H9 (cell line): ENCODE measurements at regions not wholly inside any gene's neighbourhood (a gene's known extent, or its start where the extent isn't known, plus 50 kb on each side); places are given as distances from the start of the nearest gene placed in this dataset.

ENCODE experiments used
- DNase-seq: peaks from one replicate; pipeline ENCODE4 v3.0.0-alpha.2; 2017
- H2AFZ ChIP-seq: one replicate; pipeline ENCODE4 v1.6.1; 2013; ENCODE audit warnings: mild to moderate bottlenecking, low read length, control low read depth, moderate library complexity
- H2AK5ac ChIP-seq: 2 replicates; pipeline ENCODE4 v1.6.1; 2013; ENCODE audit warnings: low read length, control low read depth, mixed read lengths; ENCODE audit not compliant: insufficient read length
- H2BK120ac ChIP-seq: one replicate; pipeline ENCODE4 v1.6.1; 2013; ENCODE audit warnings: low read depth, mild to moderate bottlenecking, low read length, control low read depth, inconsistent platforms; ENCODE audit not compliant: poor library complexity, severe bottlenecking
- H2BK12ac ChIP-seq: 2 replicates; pipeline ENCODE4 v1.6.1; 2013; ENCODE audit warnings: low read length, control low read depth, mixed read lengths, low read depth; ENCODE audit not compliant: insufficient read length
- H2BK15ac ChIP-seq: 2 replicates; pipeline ENCODE4 v1.6.1; 2013; ENCODE audit warnings: low read depth, low read length, control low read depth
- H2BK20ac ChIP-seq: one replicate; pipeline ENCODE4 v1.6.1; 2013; ENCODE audit warnings: low read depth, mild to moderate bottlenecking, low read length, control low read depth, inconsistent platforms; ENCODE audit not compliant: poor library complexity, severe bottlenecking
- H2BK5ac ChIP-seq: 2 replicates; pipeline ENCODE4 v1.6.1; 2013; ENCODE audit warnings: low read length, control low read depth, mixed read lengths; ENCODE audit not compliant: insufficient read length
- H3K14ac ChIP-seq: 2 replicates; pipeline ENCODE4 v1.6.1; 2013; ENCODE audit warnings: low read length, control low read depth; ENCODE audit not compliant: insufficient read depth
- H3K18ac ChIP-seq: 2 replicates; pipeline ENCODE4 v1.6.1; 2013; ENCODE audit warnings: low read depth, mild to moderate bottlenecking, mixed read lengths, low read length, control low read depth; ENCODE audit not compliant: insufficient read length
- H3K23ac ChIP-seq: 2 replicates; pipeline ENCODE4 v1.6.1; 2013; ENCODE audit warnings: low read length, control low read depth, mixed read lengths, low read depth; ENCODE audit not compliant: insufficient read length
- H3K23me2 ChIP-seq: 2 replicates; pipeline ENCODE4 v1.6.1; 2013; ENCODE audit warnings: low read depth, mild to moderate bottlenecking, mixed read lengths, low read length, control low read depth; ENCODE audit not compliant: insufficient read length, poor library complexity, severe bottlenecking
- H3K27ac ChIP-seq: 2 replicates; pipeline ENCODE4 v1.5.1; 2013; ENCODE audit warnings: low read length, control low read depth, mixed read lengths, low read depth; ENCODE audit not compliant: insufficient read length
- H3K27me3 ChIP-seq: 2 replicates; pipeline ENCODE4 v1.6.1; 2013; ENCODE audit warnings: low read length, control low read depth, inconsistent platforms; ENCODE audit not compliant: insufficient read depth
- H3K4ac ChIP-seq: 2 replicates; pipeline ENCODE4 v1.6.1; 2013; ENCODE audit warnings: low read depth, mild to moderate bottlenecking, control low read depth, inconsistent platforms, low read length, moderate library complexity
- H3K4me1 ChIP-seq: 2 replicates; pipeline ENCODE4 v1.6.1; 2013; ENCODE audit warnings: low read length, control low read depth, inconsistent platforms; ENCODE audit not compliant: insufficient read depth
- H3K4me2 ChIP-seq: 2 replicates; pipeline ENCODE4 v1.6.1; 2013; ENCODE audit warnings: low read length, control low read depth, mixed read lengths; ENCODE audit not compliant: insufficient read length, insufficient read depth
- H3K56ac ChIP-seq: 2 replicates; pipeline ENCODE4 v1.6.1; 2013; ENCODE audit warnings: low read depth, mild to moderate bottlenecking, mixed read lengths, low read length, control low read depth; ENCODE audit not compliant: insufficient read length
- H3K79me1 ChIP-seq: 2 replicates; pipeline ENCODE4 v1.6.1; 2013; ENCODE audit warnings: low read depth, mild to moderate bottlenecking, moderate library complexity, low read length, control low read depth, inconsistent platforms; ENCODE audit not compliant: insufficient read depth, poor library complexity, severe bottlenecking
- H3K79me2 ChIP-seq: 2 replicates; pipeline ENCODE4 v1.6.1; 2013; ENCODE audit warnings: low read length, control low read depth, inconsistent platforms; ENCODE audit not compliant: insufficient read depth
- H3K9ac ChIP-seq: 2 replicates; pipeline ENCODE4 v1.6.1; 2013; ENCODE audit warnings: low read length, control low read depth, mixed read lengths; ENCODE audit not compliant: insufficient read length; ENCODE audit errors: extremely low read depth
- H3K9me3 ChIP-seq: one replicate; pipeline ENCODE4 v1.6.1; 2013; ENCODE audit warnings: low read depth, low read length, inconsistent platforms; ENCODE audit not compliant: control insufficient read depth
- H3T11ph ChIP-seq: one replicate; pipeline ENCODE4 v1.6.1; 2013; ENCODE audit warnings: mild to moderate bottlenecking, low read length, control low read depth, inconsistent platforms
- H4K20me1 ChIP-seq: one replicate; pipeline ENCODE4 v1.6.1; 2013; ENCODE audit not compliant: control insufficient read depth, insufficient read length, insufficient read depth
- H4K5ac ChIP-seq: 2 replicates; pipeline ENCODE4 v1.6.1; 2013; ENCODE audit warnings: low read depth, mild to moderate bottlenecking, mixed read lengths, low read length, control low read depth; ENCODE audit not compliant: insufficient read length
- H4K8ac ChIP-seq: replicated peaks from 2 replicates; pipeline ENCODE4 v1.6.1; 2013; ENCODE audit warnings: low read length, control low read depth, mixed read lengths, low read depth; ENCODE audit not compliant: insufficient read length
- H4K91ac ChIP-seq: 2 replicates; pipeline ENCODE4 v1.6.1; 2013; ENCODE audit warnings: low read depth, mild to moderate bottlenecking, moderate library complexity, mixed read lengths, low read length, control low read depth; ENCODE audit not compliant: insufficient read length
- H3K27ac Mint-ChIP-seq, 3 experiments: 2 replicates in 2 of 3; 3 replicates in 1 of 3; pipeline ENCODE4 v1.8.0; 2020 to 2021; ENCODE audit warnings: mixed read lengths in 3 of 3, mild to moderate bottlenecking in 1 of 3, moderate library complexity in 1 of 3
- H3K27me3 Mint-ChIP-seq: 2 replicates; pipeline ENCODE4 v1.8.0; 2021; ENCODE audit warnings: low read depth, mild to moderate bottlenecking, moderate library complexity, mixed read lengths
- H3K36me3 Mint-ChIP-seq, 3 experiments: 2 replicates in 2 of 3; 3 replicates in 1 of 3; pipeline ENCODE4 v1.8.0; 2020 to 2021; ENCODE audit warnings: low read depth in 3 of 3, mixed read lengths in 3 of 3; ENCODE audit not compliant: insufficient read depth in 1 of 3
- H3K4me1 Mint-ChIP-seq, 2 experiments: 2 replicates each; pipeline ENCODE4 v1.8.0; 2020; ENCODE audit warnings: mixed read lengths in 2 of 2
- H3K4me3 Mint-ChIP-seq, 2 experiments: 2 replicates in 1 of 2; 3 replicates in 1 of 2; pipeline ENCODE4 v1.8.0; 2020 to 2021; ENCODE audit warnings: mild to moderate bottlenecking in 2 of 2, mixed read lengths in 2 of 2, moderate library complexity in 1 of 2
- H3K9me3 Mint-ChIP-seq, 2 experiments: 2 replicates in 1 of 2; 3 replicates in 1 of 2; pipeline ENCODE4 v1.8.0; 2020; ENCODE audit warnings: mild to moderate bottlenecking in 2 of 2, mixed read lengths in 2 of 2, moderate library complexity in 1 of 2
- TF ChIP-seq, protein P1 (sequence below): fragments of 200-600 bp; sonication (generic); conservative IDR thresholded peaks from 3 replicates; pipeline ENCODE4 v1.8.0; 2021; ENCODE audit warnings: antibody characterized with exemption, mild to moderate bottlenecking

DNA sequence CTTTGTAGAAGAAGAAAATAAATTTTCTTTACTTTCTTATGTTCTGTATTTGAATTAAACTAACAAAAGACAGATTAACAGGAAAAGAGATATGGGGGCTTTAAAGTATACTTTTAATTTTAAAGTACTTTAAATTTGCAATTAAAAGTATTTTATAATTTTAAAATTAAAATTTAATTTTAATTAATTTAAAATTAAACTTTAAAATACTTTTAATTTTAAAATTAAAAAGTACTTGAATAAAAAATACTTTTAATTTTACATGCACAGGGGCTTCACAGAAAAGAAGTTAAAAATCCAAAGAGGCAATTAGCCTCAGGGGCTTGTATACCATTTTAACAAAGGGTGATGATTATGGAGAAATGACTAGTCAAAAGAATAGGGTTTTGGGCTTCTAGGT, 420.5 kb upstream of the TGFBR2 start:
- H2BK20ac ChIP-seq = no peak overlapping the region
- Mint-ChIP-seq H3K4me3 (no peak overlapping the region), H3K9me3 (no peaks in the 10 kb centered on the region; a peak in 1 of 5 replicates), H3K27me3 (no peaks in the 10 kb centered on the region), H3K36me3 (no peaks in the 10 kb centered on the region), H3K4me1 (peaks cover 4 to 6% of the 10 kb centered on the region in 2 experiments), H3K27ac (no peak overlapping the region)
- no peak overlapping the region for H3K56ac ChIP-seq
- no peaks in the 10 kb centered on the region for H3K79me1 ChIP-seq
- H4K8ac ChIP-seq = no peak overlapping the region
- no peak overlapping the region for H3K14ac ChIP-seq
- no peak overlapping the region for H2BK5ac ChIP-seq
- no peaks in the 10 kb centered on the region for H4K20me1 ChIP-seq
- H3K4me1 ChIP-seq = no peaks in the 10 kb centered on the region
- H2AFZ ChIP-seq = no peak overlapping the region
- no peak overlapping the region for H4K91ac ChIP-seq
- no peak overlapping the region for H3K27ac ChIP-seq
- no peak for DNase-seq
- no peak overlapping the region for H2AK5ac ChIP-seq
- TF ChIP-seq, protein P1, sequence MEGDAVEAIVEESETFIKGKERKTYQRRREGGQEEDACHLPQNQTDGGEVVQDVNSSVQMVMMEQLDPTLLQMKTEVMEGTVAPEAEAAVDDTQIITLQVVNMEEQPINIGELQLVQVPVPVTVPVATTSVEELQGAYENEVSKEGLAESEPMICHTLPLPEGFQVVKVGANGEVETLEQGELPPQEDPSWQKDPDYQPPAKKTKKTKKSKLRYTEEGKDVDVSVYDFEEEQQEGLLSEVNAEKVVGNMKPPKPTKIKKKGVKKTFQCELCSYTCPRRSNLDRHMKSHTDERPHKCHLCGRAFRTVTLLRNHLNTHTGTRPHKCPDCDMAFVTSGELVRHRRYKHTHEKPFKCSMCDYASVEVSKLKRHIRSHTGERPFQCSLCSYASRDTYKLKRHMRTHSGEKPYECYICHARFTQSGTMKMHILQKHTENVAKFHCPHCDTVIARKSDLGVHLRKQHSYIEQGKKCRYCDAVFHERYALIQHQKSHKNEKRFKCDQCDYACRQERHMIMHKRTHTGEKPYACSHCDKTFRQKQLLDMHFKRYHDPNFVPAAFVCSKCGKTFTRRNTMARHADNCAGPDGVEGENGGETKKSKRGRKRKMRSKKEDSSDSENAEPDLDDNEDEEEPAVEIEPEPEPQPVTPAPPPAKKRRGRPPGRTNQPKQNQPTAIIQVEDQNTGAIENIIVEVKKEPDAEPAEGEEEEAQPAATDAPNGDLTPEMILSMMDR = no peak
- H3K79me2 ChIP-seq = no peaks in the 10 kb centered on the region
- no peak overlapping the region for H2BK120ac ChIP-seq
- H4K5ac ChIP-seq = no peak overlapping the region
- H3K23ac ChIP-seq = no peak overlapping the region
- no peak overlapping the region for H3K4ac ChIP-seq
- no peak overlapping the region for H3K18ac ChIP-seq
- H2BK15ac ChIP-seq = no peak overlapping the region
- no peaks in the 10 kb centered on the region for H3K9me3 ChIP-seq
- no peak overlapping the region for H3K4me2 ChIP-seq
- no peak overlapping the region for H3K9ac ChIP-seq
- no peaks in the 10 kb centered on the region for H3K27me3 ChIP-seq
- no peak overlapping the region for H2BK12ac ChIP-seq
- no peaks in the 10 kb centered on the region for H3K23me2 ChIP-seq
- no peak overlapping the region for H3T11ph ChIP-seq
